Gastroesophageal sphincter (tissue), 4 donors: ENCODE measurements at regions not wholly inside any gene's neighbourhood (a gene's known extent, or its start where the extent isn't known, plus 50 kb on each side); places are given as distances from the start of the nearest gene placed in this dataset.
A peak's percentile ranks its signal among the peaks of the same experiment; 100 is the strongest.

Experiments used
- ATAC-seq: fragments of 150-250 bp; one replicate; pipeline ENCODE4 v1.9.1; 2016; ENCODE audit warnings: mild to moderate bottlenecking, moderate library complexity
- H3K27ac ChIP-seq, 4 donors: fragments of 200-600 bp; sonication (generic) in 3 of 4; 1 replicate in 3 of 4; 2 replicates in 1 of 4; pipeline ENCODE4 v1.5.1; 2016 to 2019
- H3K27me3 ChIP-seq: fragments of 200-600 bp; sonication (generic); one replicate; pipeline ENCODE4 v1.5.1; 2019
- H3K36me3 ChIP-seq, 2 donors: fragments of 200-600 bp; sonication (generic); one replicate each; pipeline ENCODE4 v1.5.1; 2019; ENCODE audit warnings: control low read depth in 1 of 2
- H3K4me1 ChIP-seq, 3 donors: fragments of 200-600 bp; sonication (generic); 1 replicate in 2 of 3; 2 replicates in 1 of 3; pipeline ENCODE4 v1.5.1; 2016 to 2019; ENCODE audit warnings: control low read depth in 2 of 3
- H3K4me3 ChIP-seq, 2 donors: fragments of 200-600 bp; sonication (generic); one replicate each; pipeline ENCODE4 v1.5.1; 2019; ENCODE audit warnings: mild to moderate bottlenecking in 1 of 2, moderate library complexity in 1 of 2
- H3K9me3 ChIP-seq, 3 donors: fragments of 200-600 bp; sonication (generic); one replicate each; pipeline ENCODE4 v1.5.1; 2017 to 2019; ENCODE audit warnings: control low read depth in 2 of 3
- CTCF ChIP-seq, 4 experiments: fragments of 200-600 bp in 2 of 4; fragments of 450-650 bp in 2 of 4; sonication (generic) in 1 of 4; IDR thresholded peaks; one replicate each; pipeline ENCODE4 v1.5.1; 2017 to 2019; ENCODE audit warnings: antibody characterized with exemption in 4 of 4, mild to moderate bottlenecking in 2 of 4, moderate library complexity in 2 of 4
- EP300 ChIP-seq: sonication (generic); formaldehyde crosslinking; IDR thresholded peaks from one replicate; pipeline ENCODE4 v1.6.1; 2017; ENCODE audit warnings: antibody characterized with exemption, mild to moderate bottlenecking
- POLR2A ChIP-seq, 2 donors: fragments of 450-650 bp; IDR thresholded peaks; one replicate each; pipeline ENCODE4 v1.6.1; 2017; ENCODE audit warnings: antibody characterized with exemption in 2 of 2, mild to moderate bottlenecking in 2 of 2, moderate library complexity in 1 of 2
- POLR2AphosphoS5 ChIP-seq: sonication (generic); formaldehyde crosslinking; IDR thresholded peaks from one replicate; pipeline ENCODE4 v1.6.1; 2017; ENCODE audit warnings: antibody characterized with exemption
- WGBS, 2 donors: methylation state at CpG; one replicate each; pipeline ENCODE4 v1.1.5; 2018; ENCODE audit warnings: low coverage in 1 of 2; 5-methylcytosine and 5-hydroxymethylcytosine counted together

GRCh38 chr12:80032946-80033345 is 66.4 kb upstream of the OTOGL start:
- Histone ChIP-seq H3K4me3 (no peak overlapping the region), H3K27me3 (no peaks in the 10 kb centered on the region), H3K4me1 (peaks cover 0 to 47% (median 10%) of the 10 kb centered on the region in 3 donors), H3K36me3 (no peaks in the 10 kb centered on the region), H3K9me3 (no peaks in the 10 kb centered on the region), H3K27ac (peak overlapping the region; percentile 73 to 84 (median 77))
- TF ChIP-seq EP300 (no peak), POLR2A (IDR thresholded peaks at IDR 0.05) (no peak), CTCF (IDR thresholded peaks at IDR 0.05) (no peak), POLR2AphosphoS5 (no peak)
- 0 to 13% methylated on average over 1 of the region's 1 CpG for WGBS, 2 donors
- no peak for ATAC-seq

- H3K27ac ChIP-seq = peak overlapping the region; percentile 53 to 74 (median 67)
- H3K27me3 ChIP-seq = no peaks in the 10 kb centered on the region
- TF ChIP-seq CTCF (IDR thresholded peaks at IDR 0.05) (no peak), POLR2AphosphoS5 (no peak), EP300 (no peak), POLR2A (IDR thresholded peaks at IDR 0.05) (no peak)
- WGBS, 2 donors = 100% methylated on average over 1 of the region's 1 CpG; no CpG with 5 or more reads in 1 of the 2 donors
- no peaks in the 10 kb centered on the region for H3K36me3 ChIP-seq
- peaks cover 0 to 5% (median 0%) of the 10 kb centered on the region in 3 donors for H3K9me3 ChIP-seq
- H3K4me1 ChIP-seq = peaks cover 0 to 39% (median 10%) of the 10 kb centered on the region in 3 donors
- ATAC-seq = peak; percentile 26
- H3K4me3 ChIP-seq = no peak overlapping the region
Measured at GRCh38 chr12:80031229-80031628, 68.1 kb upstream of the OTOGL start.

- no peaks in the 10 kb centered on the region for H3K36me3 ChIP-seq
- ATAC-seq = no peak
- peaks cover 0 to under 1% (median 0%) of the 10 kb centered on the region in 3 donors for H3K4me1 ChIP-seq
- no peak overlapping the region for H3K4me3 ChIP-seq
- no peaks in the 10 kb centered on the region for H3K27me3 ChIP-seq
- TF ChIP-seq POLR2AphosphoS5 (no peak), CTCF (IDR thresholded peaks at IDR 0.05) (no peak), EP300 (no peak)
- peaks cover 0 to 11% (median 0%) of the 10 kb centered on the region in 3 donors for H3K9me3 ChIP-seq
- H3K27ac ChIP-seq = no peak overlapping the region
Measured at GRCh38 chr12:80025638-80026037, 73.7 kb upstream of the OTOGL start.

- no peaks in the 10 kb centered on the region for H3K36me3 ChIP-seq
- peaks cover 4 to 36% (median 9%) of the 10 kb centered on the region in 3 donors for H3K4me1 ChIP-seq
- peaks cover 0 to 5% (median 0%) of the 10 kb centered on the region in 3 donors for H3K9me3 ChIP-seq
- no peaks in the 10 kb centered on the region for H3K27me3 ChIP-seq
- TF ChIP-seq CTCF (IDR thresholded peaks at IDR 0.05) (no peak), POLR2AphosphoS5 (no peak), EP300 (no peak), POLR2A (IDR thresholded peaks at IDR 0.05) (no peak)
- WGBS, 2 donors = 74 to 83% methylated on average over 5 of the region's 5 CpGs
- peak overlapping the region in 2 of 4 donors; percentile 77 to 79 for H3K27ac ChIP-seq
- no peak for ATAC-seq
- H3K4me3 ChIP-seq = no peak overlapping the region
Measured at GRCh38 chr12:80019691-80020090, 79.6 kb upstream of the OTOGL start.

GRCh38 chr12:80018119-80018518 is 81.2 kb upstream of the OTOGL start:
- 23 to 24% methylated on average over 4 of the region's 4 CpGs for WGBS, 2 donors
- TF ChIP-seq EP300 (no peak), CTCF (IDR thresholded peaks at IDR 0.05) (no peak), POLR2A (IDR thresholded peaks at IDR 0.05) (no peak), POLR2AphosphoS5 (no peak)
- no peak for ATAC-seq
- H3K4me1 ChIP-seq = peaks cover 4 to 36% (median 9%) of the 10 kb centered on the region in 3 donors
- no peaks in the 10 kb centered on the region for H3K36me3 ChIP-seq
- H3K9me3 ChIP-seq = peaks cover 0 to 5% (median 0%) of the 10 kb centered on the region in 3 donors
- H3K27me3 ChIP-seq = no peaks in the 10 kb centered on the region
- H3K27ac ChIP-seq = peak overlapping the region; percentile 77 to 85 (median 80)
- H3K4me3 ChIP-seq = no peak overlapping the region
